Upper lobe of left lung (tissue), 4 donors: ENCODE measurements at regions not wholly inside any gene's neighbourhood (a gene's known extent, or its start where the extent isn't known, plus 50 kb on each side); places are given as distances from the start of the nearest gene placed in this dataset.

ENCODE experiments used
- CTCF ChIP-seq, 6 experiments: fragments of 450-650 bp in 4 of 6; fragments of 200-600 bp in 2 of 6; sonication (generic) in 2 of 6; IDR thresholded peaks; one replicate each; pipeline ENCODE4 v1.5.1; 2016 to 2019; ENCODE audit warnings: antibody characterized with exemption in 6 of 6
- EP300 ChIP-seq, 4 donors: sonication (generic); formaldehyde crosslinking; IDR thresholded peaks; one replicate each; pipeline ENCODE4 v1.5.1; 2017; ENCODE audit warnings: antibody characterized with exemption in 4 of 4, control low read depth in 2 of 4
- POLR2A ChIP-seq, 4 donors: fragments of 450-650 bp; IDR thresholded peaks; one replicate each; pipeline ENCODE4 v1.5.1; 2016 to 2017; ENCODE audit warnings: antibody characterized with exemption in 4 of 4, mild to moderate bottlenecking in 2 of 4
- POLR2AphosphoS5 ChIP-seq, 2 donors: sonication (generic); formaldehyde crosslinking; IDR thresholded peaks; one replicate each; pipeline ENCODE4 v1.5.1; 2017; ENCODE audit warnings: antibody characterized with exemption in 2 of 2

- TF ChIP-seq CTCF (IDR thresholded peaks at IDR 0.05) (no peak), POLR2A (IDR thresholded peaks at IDR 0.05) (no peak), POLR2AphosphoS5 (IDR thresholded peaks at IDR 0.05) (no peak), EP300 (IDR thresholded peaks at IDR 0.05) (no peak)
Observed at GRCh38 chr14:89589400-89590118, 172.5 kb upstream of the FOXN3 start.
